DMS153 (cell line): ENCODE measurements at regions not wholly inside any gene's neighbourhood (a gene's known extent, or its start where the extent isn't known, plus 50 kb on each side); places are given as distances from the start of the nearest gene placed in this dataset.
"Not testable (repeated sequence)": the region's sequence is repeated elsewhere in the genome, so short reads cannot be mapped to it uniquely, and the experiment has no call there.

Source experiments
- DNase-seq: peaks from one replicate; lab custom pipeline; 2025; lab: John Stamatoyannopoulos, UW

DNA sequence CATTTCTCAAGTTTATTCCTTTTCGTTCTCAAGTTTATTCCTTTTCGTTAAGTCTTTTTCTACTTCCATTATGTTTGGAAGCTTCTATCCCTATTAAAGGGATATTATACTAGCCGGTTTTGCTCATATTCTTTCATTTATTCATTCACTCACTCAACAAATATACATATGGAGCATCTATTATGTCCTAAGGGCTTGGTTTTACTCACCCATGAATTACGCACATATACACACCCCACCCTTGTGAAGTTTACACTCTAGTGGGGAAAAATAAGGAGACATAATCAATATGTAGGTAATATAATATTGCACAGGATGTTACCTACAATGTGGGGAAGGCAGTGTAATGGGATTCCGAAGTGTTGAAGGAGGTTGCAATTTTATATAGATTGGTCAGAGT, 90.5 kb downstream of the ACTL7B start:
- DNase-seq, result no peak

DNA sequence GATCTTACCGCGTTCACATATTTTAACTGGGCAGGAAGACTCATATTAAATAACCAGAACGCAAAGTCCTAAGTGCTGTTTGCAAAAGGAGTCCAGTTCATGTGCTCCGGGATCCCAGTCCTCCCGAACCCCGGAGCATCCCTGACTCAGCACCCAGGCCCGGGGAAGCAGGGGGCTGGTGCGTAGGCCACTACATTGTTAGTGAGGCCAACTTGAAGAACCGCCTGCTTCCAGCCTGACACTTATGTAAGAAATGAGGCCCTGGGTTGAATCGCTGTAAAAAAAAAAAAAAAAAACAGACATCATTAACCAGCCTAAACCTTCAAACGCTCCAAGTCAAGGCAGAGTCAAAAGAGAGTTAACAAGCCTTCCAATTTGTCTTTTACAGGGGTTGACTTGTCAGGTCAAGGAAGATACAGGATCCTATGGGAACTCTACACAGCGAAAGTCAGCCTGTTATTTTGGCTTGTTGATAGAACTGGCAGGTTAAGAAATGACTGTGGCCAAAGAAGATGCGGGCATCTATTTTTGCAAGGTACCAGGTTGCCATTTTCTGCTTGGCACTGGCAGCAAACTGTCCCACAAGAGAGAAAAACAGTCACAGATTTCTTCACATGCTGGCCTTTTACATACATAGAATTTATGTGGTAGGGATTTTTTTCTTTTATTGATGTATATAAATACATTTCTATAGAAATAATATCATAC, 93.3 kb downstream of the ACTL7B start:
- DNase-seq, result no peak

DNA sequence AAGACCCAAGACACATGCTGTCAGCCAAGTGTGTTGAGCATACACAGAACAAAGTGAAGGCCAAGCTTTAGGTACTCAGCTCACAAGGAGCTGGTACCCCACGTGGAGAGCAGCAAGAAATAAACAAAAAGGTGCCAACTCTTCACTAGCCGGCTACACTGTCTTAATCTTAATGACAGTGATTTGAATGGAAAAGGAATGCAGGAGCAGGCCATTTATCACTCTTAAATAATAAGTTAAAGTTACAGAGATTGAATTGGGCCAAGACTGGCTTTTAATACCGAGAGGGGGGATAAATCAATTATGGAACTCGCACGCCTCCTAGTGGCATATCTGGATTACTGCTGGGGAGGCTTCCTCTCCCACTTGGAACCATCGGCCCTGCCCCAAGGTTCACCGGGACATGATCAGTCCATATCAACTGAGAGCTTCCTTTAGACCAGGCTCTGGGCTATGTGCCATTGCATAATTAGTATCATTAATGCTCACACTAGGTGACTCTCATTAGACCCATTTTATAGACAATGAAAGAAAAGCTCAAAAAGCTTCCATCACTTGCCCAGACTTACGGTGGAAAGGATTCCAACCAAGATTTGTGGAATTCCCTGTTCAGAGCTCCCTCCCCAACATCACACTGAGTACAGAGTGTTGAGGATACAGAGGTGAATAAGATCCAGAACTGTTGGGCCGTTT, 94.0 kb downstream of the ACTL7B start:
- peak; percentile 43 for DNase-seq

DNA sequence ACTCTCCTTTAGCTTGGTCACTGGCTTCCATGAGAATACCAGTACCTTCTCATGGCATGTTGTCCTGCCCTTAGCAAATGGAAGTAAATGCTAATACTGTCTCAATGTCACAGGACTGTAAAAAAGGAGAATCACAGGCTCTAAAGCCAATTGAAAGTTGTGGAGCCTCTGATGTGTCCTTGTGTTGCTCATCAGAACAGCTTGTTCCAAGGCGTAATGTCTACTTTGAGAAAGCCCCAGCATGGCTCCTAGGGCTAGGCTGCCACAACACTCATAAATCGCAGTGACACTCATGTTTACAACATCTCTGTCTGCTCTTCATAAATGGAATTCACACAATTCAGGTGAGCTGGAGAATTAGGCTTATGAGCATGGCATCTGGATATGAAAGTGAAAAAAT, 94.9 kb downstream of the ACTL7B start:
- DNase-seq, result no peak

DNA sequence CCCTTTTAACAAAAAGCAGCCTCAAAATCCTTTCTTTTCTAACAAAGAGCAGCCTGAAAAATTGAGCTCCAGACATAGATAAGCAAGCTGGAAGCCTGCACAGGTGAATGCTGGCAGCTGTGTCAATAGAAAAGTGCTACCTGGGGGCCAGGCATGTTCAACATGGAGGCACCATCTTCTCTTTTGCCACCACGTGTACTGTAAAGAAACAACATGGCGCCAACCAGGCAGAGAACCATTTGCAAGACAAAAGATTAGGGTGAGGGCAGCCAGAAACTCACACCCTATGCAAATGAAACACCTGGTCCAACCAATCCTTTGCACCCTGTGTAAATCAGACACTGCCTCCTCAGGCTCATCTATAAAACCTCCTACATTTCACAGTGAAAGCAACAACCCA, 96.0 kb downstream of the ACTL7B start:
- DNase-seq, result peak; percentile 61

DNA sequence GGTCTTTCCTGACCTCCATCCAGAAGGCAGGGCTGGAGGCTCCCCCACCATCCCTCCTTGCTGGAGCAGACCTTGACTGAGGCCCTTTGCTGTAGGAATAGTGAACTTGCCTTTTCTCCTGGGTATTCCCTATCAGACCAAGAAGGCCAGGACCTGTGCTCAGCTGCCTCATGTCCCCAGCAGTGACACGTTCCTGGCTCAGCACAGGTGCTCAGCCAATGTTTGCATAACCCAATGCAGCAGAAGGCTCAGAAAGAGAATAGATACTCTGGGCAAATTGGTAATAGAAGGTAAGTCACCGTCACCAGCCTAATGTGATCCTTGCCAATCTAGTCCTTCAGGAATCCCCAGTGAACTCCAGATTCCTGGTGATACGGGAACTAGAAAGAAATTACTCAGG, 96.4 kb downstream of the ACTL7B start:
- peak; percentile 73 for DNase-seq

DNA sequence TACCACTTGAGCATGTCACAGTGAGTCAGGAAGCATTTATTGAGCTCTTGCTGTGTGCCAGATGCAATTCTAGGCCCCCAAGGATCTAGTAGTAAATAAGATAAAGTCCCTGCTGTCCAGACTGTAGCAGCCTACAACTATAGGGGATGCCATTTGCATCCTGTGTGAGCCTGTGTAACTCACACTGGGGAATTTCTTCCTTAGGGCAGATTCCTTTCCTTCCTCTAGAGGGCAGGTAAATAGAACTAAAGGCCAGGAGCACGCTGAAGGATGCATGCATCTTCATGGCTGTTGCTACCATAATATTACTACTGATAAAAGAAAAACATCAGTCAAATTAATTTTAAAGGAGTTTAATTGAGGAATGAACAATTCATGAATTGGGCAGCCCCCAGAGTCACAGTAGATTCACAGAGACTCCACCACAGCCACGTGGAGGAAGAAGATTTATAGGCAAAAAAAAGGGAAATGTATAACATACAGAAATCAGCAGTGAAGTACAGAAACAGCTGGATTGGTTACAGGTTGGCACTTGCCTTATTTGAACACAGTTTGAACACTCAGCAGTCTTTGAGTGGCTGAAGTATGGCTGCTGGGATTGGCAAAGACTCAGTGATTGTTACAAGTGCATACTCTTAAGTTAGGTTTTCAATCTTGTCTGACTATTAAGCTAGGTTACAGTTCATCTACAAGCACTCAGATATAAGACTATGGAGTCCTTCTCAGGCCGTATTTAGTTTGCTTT, 98.9 kb downstream of the ACTL7B start:
- no peak for DNase-seq

DNA sequence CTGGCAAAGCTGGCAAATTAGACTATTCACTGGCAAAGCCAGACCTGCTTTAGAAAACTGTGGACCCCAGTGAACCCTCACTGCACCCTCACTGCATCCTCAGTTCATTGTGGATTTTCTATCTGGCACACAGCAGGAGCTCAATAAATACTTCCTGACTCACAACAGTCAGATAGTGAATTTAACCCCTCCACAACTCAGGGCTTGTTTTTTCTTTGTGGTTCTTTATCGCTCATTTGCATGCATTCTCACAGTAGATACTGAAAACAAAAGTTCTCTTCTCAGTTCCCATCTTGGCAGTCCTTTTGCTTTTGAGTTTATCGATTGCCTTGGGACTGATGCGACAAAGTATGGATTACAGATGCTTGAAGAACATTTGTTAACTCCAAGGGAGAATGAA, 99.8 kb downstream of the ACTL7B start:
- no peak for DNase-seq

DNA sequence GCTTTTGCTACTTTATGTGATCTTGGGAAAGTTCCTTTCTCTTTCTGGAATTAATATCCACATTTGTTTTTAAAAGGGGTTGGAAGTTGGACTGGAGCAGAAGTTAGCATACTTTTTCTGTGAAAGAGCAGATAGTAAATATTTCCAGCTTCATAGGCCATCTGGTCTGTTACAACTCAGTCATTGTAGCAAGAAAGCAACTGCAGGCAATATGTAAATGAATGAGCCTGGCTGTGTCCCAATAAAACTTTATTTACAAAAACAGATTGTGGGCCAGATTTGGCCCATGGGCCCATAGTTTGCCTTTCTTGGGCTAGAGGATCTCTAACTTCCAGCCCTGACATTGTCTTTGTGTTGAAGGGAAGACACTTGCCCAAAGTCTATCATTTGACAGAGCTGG, 104.4 kb downstream of the ACTL7B start:
- DNase-seq, result no peak

DNA sequence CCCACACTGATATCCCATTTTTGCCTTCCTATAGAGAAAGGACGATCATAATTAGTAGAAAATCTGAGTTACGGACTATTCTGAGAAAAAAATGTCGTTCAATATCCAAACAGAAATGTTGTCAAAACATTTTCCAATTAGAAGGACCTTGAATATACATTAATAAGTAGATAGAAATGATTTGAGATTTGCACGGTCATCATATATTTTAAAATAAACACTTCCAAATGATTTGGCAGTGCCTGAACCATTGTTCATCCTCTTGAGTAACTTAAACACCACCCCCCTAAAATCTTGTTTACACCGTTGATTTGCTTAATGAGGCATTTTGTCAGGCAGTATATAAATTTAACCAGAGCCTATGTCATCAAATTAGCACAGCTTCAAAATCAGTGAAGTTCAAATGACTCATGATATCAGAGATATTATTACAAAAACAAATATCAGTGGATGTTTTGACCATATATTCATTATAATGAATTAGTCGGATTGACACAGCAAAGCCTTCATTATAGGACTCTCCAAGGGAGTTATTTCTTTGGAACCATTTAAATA, 105.0 kb downstream of the ACTL7B start:
- DNase-seq, result no peak

DNA sequence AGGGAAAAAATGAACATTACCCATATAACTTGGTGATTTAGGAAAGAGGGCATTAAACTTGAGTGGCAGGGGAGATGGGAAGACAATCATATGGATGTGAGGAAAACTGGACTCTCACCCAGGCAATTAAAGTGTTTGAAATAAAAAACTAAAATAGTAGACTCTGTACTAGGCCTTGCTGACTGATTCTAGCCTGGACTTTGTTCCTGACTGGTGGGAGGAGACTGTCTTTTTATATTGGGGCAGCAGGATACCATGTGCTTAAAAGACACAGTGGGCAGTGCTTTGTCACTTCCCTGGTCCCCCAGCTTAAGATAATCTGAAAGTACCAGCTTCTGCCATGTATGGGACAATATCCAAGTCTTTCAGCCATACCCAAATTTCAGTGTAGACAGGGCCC, 107.0 kb downstream of the ACTL7B start:
- no peak for DNase-seq

DNA sequence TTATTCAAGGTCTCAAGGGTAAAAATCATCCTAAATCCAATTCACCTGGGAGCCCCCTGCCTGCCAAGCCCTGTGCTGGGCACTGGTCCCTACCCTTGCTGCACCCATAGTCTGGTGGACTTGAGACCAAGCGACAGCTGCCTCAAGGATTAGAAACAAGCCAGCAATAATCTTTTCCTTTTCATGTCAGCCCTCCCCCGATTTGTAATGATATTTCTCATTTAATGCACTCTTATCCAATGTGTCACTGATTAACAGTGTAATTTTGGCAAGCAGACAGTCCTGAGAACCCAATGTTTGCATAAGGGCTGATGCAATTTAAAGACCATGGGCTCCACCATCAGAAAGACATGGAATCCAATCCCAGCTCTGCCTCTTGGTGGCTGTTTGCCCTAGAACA, 108.9 kb downstream of the ACTL7B start:
- no peak for DNase-seq

DNA sequence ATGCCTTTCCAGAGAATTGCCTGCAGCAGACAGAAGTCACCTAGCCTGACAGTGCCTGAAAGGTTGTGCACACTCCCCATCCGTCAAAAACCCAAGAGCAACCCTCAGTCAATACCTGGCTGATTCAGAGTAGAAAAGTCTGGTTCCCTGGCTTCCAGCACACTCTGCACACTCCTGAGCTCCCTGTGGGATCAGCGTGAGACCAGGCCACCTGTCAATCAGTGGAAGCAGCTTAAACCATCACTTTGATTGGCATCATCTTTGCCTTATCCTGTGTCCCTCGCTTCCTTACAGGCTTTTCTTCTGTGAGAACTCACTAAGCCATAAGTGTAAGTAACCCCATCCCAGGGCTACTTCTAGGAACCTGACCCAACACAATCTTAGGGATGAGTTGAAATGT, 109.8 kb downstream of the ACTL7B start:
- DNase-seq, result no peak

DNA sequence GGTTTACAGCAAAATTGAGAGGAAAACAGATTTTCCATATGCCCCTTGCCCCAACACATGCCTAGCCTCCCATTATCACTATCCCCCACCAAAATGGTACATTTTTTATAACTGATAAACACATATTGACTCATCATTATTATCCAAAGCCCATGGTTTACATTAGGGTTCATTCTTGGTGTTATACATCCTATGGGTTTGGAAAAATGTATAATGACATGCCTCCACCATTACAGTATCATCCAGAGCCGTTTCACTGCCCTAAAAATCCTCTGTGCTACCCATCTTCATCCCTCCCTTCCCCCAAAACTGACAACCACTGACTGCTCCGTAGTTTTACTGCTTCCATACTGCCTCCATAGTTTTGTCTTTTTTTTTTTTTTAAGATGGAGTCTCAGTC, 111.1 kb downstream of the ACTL7B start:
- no peak for DNase-seq

DNA sequence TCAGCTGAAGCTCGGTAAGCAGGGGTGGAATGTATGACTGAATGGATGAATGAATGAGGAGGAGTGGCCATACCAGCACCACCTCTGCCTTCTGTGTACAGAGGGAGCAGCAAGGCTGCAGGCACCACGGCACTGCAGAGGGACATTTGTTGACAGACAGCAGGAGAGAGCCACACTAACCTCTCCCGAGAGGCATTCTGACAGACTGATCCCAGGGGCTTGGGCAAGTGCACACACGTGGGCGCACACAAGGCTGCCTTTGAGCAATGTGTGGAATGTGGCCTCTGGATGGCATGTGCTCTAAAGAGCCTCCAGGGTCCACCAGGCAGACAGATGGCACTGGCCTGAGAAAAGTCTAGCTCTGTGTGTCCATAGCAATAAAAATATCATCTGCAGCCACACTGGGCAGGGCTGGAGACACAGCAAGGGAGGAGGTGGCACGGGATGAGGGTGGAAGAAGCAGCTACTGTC, 111.8 kb downstream of the ACTL7B start:
- DNase-seq, result peak; percentile 63

DNA sequence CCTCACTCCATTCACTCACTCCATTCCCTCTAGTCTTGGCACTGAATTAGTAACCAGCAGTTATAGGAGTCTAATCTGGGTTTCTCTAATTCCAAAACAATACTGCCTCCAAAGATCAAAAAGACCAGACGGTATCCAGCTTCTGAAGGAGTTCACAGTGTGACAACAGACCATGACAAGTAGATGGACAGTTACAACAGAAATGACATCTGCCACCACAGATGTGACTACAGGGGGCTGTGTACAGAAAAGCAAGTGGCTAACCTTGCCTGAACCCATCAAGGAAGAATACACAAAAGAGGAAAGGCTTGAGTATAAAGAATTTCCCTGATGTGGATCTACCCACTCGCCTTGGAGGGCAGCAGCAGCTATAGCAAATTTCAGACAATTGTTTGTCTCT, 112.4 kb downstream of the ACTL7B start:
- no peak for DNase-seq

DNA sequence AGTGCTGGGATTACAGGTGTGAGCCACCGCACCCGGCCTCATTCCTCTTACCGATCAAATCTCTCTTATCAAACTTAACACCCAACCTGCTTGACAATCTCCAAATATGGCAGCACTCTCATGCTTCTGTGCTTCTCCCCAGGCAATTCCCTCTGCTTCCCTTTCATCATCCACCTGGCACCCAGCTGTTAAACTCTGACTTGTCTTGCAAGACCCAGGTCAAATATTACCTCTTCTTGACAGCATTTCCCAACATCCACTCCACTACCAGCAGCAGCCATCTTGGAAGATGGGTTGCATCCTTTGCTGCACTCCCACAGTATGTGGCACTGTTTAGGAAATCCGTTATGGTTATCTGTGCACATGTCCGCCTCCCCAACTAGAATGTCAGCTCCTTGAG, 113.6 kb downstream of the ACTL7B start:
- DNase-seq, result no peak

DNA sequence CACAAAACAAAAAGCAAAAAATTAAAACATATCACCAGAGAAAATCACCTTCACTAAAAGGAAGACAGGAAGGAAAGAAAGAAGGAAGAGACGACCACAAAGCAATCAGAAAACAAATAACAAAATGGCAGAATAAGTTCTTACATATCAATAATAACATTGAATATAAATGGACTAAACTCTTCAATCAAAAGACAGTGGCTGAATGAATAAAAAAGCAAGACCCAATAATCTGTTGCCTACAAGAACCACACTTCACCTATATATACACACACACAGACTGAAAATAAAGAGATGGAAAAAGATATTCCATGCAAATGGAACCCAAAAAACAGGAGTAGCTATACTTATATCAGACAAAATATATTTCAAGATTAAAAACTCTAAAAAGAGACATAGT, 124.5 kb downstream of the ACTL7B start:
- DNase-seq, result not testable (repeated sequence)

DNA sequence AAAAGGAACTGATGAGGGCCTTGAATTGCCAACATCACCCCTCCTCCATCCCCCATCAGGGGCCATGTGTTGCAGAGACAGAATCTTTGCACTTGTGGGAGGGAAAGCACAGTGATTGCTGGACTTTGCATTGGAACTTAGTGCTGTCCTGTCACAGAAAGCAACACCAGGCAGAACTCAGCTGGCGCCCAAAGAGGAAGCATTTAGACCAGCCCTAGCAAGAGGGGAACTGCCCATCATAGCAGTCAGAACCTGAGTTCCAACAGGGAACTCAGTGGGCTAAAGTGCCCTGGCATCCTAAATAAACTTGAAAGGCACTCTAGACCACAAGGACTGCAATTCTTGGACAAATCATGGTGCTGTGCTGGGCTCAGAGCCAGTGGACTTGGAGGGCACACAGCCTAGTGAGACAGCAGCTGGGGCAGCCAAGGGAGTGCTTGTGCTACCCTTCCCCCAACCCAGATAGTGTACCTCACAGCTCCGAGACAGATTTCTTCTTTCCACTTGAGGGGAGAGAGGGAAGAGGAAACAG, 128.1 kb downstream of the ACTL7B start:
- no peak for DNase-seq

DNA sequence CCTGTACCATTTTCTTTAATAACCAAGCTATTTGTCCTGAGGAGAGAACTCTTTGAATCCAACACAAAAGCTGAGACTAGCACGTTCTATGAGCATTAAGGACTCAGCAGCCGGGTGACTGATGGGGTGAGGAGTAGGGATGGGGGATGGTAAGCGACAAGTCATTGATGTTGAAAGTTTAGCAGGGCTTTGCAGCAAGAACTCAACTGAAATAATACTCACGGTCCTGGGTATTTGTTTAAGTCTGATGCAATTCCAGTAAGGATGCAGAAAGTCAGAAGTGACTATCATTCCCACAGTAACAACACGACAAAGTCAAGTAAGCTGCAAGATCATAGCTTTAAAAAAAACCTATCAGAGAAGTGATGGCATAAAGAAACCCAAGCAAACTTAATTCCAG, 131.1 kb downstream of the ACTL7B start:
- no peak for DNase-seq

DNA sequence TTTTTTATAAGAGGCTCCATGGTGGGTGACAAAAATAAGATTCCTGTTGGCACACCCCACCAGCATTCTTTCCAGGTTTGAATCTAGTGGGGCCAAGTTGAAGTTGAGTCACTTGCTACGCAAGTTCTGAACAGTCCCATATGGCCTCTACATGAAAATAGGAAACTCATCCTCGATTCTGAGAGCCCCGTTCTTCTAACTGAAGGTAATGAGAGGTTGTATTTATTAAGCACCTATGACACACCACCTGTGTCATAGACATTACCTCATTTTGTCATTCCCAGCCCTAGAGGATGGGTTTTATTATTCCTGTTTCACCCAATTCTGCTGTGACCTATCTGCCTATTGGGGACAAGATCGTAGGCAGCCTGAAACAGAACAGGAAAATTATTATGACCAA, 131.7 kb downstream of the ACTL7B start:
- DNase-seq, result no peak

DNA sequence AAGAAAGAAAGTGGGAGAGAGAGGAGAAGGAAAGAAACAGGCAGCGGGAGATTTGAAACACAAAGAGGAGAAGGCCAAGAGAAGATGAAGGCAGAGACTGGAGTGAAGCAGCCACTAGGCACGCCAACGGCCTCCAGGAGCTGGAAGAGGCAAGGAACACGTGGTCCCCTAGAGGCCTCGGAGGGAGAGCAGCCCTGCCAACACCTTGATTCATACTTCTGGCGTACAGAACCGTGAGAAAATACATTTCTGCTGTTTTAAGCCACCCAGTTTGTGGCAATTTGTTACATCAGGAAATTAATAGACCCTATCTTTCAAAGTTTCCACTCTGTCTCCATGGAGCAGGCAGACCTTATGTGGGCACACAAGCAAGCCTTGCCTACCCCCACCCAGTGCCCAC, 133.4 kb downstream of the ACTL7B start:
- DNase-seq, result no peak
